HepG2 (cell line): ENCODE measurements at regions not wholly inside any gene's neighbourhood (a gene's known extent, or its start where the extent isn't known, plus 50 kb on each side); places are given as distances from the start of the nearest gene placed in this dataset.

Experiments
- ATAC-seq: fragments of 200-7000 bp; cut with Tn5 transposase; 3 replicates; pipeline ENCODE4 v1.9.1; 2020; ENCODE audit warnings: mild to moderate bottlenecking, moderate library complexity
- BruUV-seq: library from RNA; stranded (reverse); fragments of 400-500 nt; replicated peaks from 2 replicates; lab custom pipeline; 2021; lab: Mats Ljungman, UMichigan
- CTCF ChIA-PET: fragments of 300-600 bp; formaldehyde crosslinking; extraction: SDS; loops from one replicate; lab custom pipeline; 2021; ENCODE audit warnings: low total read pairs, inconsistent platforms, low intra/inter-chr PET ratio; lab: Yijun Ruan, JAX
- POLR2A ChIA-PET: fragments of 350-600 bp; sonication (Branson Sonifier 250); formaldehyde crosslinking; loops from one replicate; lab custom pipeline; 2020; ENCODE audit warnings: antibody characterized with exemption, inconsistent platforms; lab: Yijun Ruan, JAX
- DNase-seq: peaks from one replicate; pipeline ENCODE4 v3.0.0-alpha.2; 2015; ENCODE audit warnings: low spot score
- FAIRE-seq: peaks from 3 replicates; lab custom pipeline; 2011; peaks lifted over from hg19 to GRCh38; lab: Jason Lieb, UNC
- H2AFZ ChIP-seq: one replicate; pipeline ENCODE4 v1.6.1; 2011; ENCODE audit warnings: low read length, inconsistent platforms
- H3K27ac ChIP-seq: fragments of 300-600 bp; 3 replicates; pipeline ENCODE4 v1.8.0; 2011; ENCODE audit warnings: mixed run types, mild to moderate bottlenecking, mixed read lengths, low read length, inconsistent platforms; ENCODE audit not compliant: insufficient read depth; ENCODE audit errors: extremely low read length
- H3K27me3 ChIP-seq, 2 experiments: fragments of 200-600 bp in 1 of 2; 2 replicates in 1 of 2; 3 replicates in 1 of 2; pipeline versions ENCODE4 v1.6.0 to v1.8.0; 2011; ENCODE audit warnings: low read length in 2 of 2, mild to moderate bottlenecking in 2 of 2, moderate library complexity in 2 of 2, inconsistent platforms in 1 of 2; ENCODE audit not compliant: insufficient read depth in 2 of 2, control insufficient read depth in 1 of 2
- H3K36me3 ChIP-seq, 2 experiments: fragments of 200-600 bp in 1 of 2; replicated peaks in 1 of 2; 2 replicates in 1 of 2; 3 replicates in 1 of 2; pipeline versions ENCODE4 v1.5.1 to v1.8.0; 2011; ENCODE audit warnings: low read length in 2 of 2, inconsistent platforms in 1 of 2; ENCODE audit not compliant: insufficient read depth in 2 of 2, control insufficient read depth in 1 of 2
- H3K4me1 ChIP-seq: 2 replicates; pipeline ENCODE4 v1.5.1; 2012; ENCODE audit warnings: low read length, inconsistent platforms; ENCODE audit not compliant: insufficient read depth
- H3K4me2 ChIP-seq: 2 replicates; pipeline ENCODE4 v1.6.0; 2011; ENCODE audit warnings: low read depth, low read length, inconsistent platforms
- H3K4me3 ChIP-seq, 3 experiments: fragments of 200-600 bp in 1 of 3; sonication (generic), shearing (Covaris generic) in 1 of 3; replicated peaks in 1 of 3; 2 replicates each; pipeline ENCODE4 v1.5.1; 2011 to 2016; ENCODE audit warnings: low read length in 3 of 3, inconsistent platforms in 2 of 3, low read depth in 2 of 3, mild to moderate bottlenecking in 2 of 3, control low read depth in 1 of 3, mixed read lengths in 1 of 3; ENCODE audit not compliant: insufficient read depth in 1 of 3
- H3K79me2 ChIP-seq: one replicate; pipeline ENCODE4 v1.6.1; 2011; ENCODE audit warnings: low read length, inconsistent platforms; ENCODE audit not compliant: insufficient read depth
- H3K9ac ChIP-seq: 2 replicates; pipeline ENCODE4 v1.6.0; 2011; ENCODE audit warnings: mild to moderate bottlenecking, low read depth, low read length, inconsistent platforms; ENCODE audit not compliant: insufficient read depth
- H3K9me3 ChIP-seq: 2 replicates; pipeline ENCODE4 v1.5.1; 2012; ENCODE audit warnings: mild to moderate bottlenecking, low read length
- H4K20me1 ChIP-seq: 2 replicates; pipeline ENCODE4 v1.6.0; 2011; ENCODE audit warnings: inconsistent platforms, mild to moderate bottlenecking, low read length, moderate library complexity; ENCODE audit not compliant: insufficient read depth
- DDIT3 ChIP-seq: sonication (generic); formaldehyde crosslinking; IDR thresholded peaks from 2 replicates; pipeline ENCODE4 v1.4.0; 2020; ENCODE audit warnings: mild to moderate bottlenecking, missing genetic modification reagents
- PREB ChIP-seq: sonication (generic); formaldehyde crosslinking; IDR thresholded peaks from 2 replicates; pipeline ENCODE4 v1.4.0; 2020; ENCODE audit warnings: missing genetic modification reagents
- RNF2 ChIP-seq: fragments of 450-650 bp; conservative IDR thresholded peaks from 2 replicates; pipeline ENCODE4 v1.6.1; 2016; ENCODE audit warnings: low read depth
- ZBTB38 ChIP-seq: sonication (generic); formaldehyde crosslinking; IDR thresholded peaks from 2 replicates; pipeline ENCODE4 v1.5.1; 2020; ENCODE audit warnings: mild to moderate bottlenecking, missing genetic modification reagents
- ZNF264 ChIP-seq: sonication (generic); formaldehyde crosslinking; IDR thresholded peaks from 2 replicates; pipeline ENCODE4 v1.4.0; 2020; ENCODE audit warnings: missing genetic modification reagents
- WGBS: methylation state at CpG from one replicate; pipeline ENCODE4 v1.1.6; 2017; ENCODE audit warnings: low lambda C conversion rate; 5-methylcytosine and 5-hydroxymethylcytosine counted together
- in situ Hi-C: cut with HindIII; loops from 2 replicates; pipeline ENCODE4 v1.10.0; 2017; ENCODE audit warnings: low pct_unique_long_range_greater_than_20kb; ENCODE audit not compliant: extremely low pct_ligation_motif_present
- intact Hi-C: fragments of 100-400 bp; cut with micrococcal nuclease; formaldehyde crosslinking; loops from one replicate; pipeline ENCODE4 v1.10.0; 2022; ENCODE audit not compliant: unreplicated experiment

GRCh38 chr21:38987633-38988508 lies 182.1 kb downstream of the ETS2 start:
- Histone ChIP-seq H4K20me1 (no peaks in the 10 kb centered on the region), H3K4me1 (peaks cover 82% of the 10 kb centered on the region), H3K79me2 (no peaks in the 10 kb centered on the region), H3K9me3 (no peaks in the 10 kb centered on the region), H2AFZ (no peak overlapping the region), H3K4me2 (no peak overlapping the region), H3K9ac (no peak overlapping the region), H3K27ac (no peak overlapping the region), H3K36me3 (no peaks in the 10 kb centered on the region), H3K4me3 (no peak overlapping the region), H3K27me3 (no peaks in the 10 kb centered on the region; a peak in 1 of 5 replicates)
- no TSS peak for BruUV-seq
- WGBS, result 74% methylated on average over 12 of the region's 12 CpGs
- in situ Hi-C loops, result no loop called here
- no peak for ATAC-seq
- FAIRE-seq, result no peak
- CTCF ChIA-PET, result no interaction called here
- TF ChIP-seq DDIT3 (no peak), RNF2 (no peak), PREB (CRISPR knock-in tag) (no peak), ZBTB38 (CRISPR knock-in tag) (0 out of 2 replicates have a peak, but pooled peaks have one; percentile 32), ZNF264 (CRISPR knock-in tag) (no peak)
- no peak for DNase-seq
- POLR2A ChIA-PET, result no interaction called here
- intact Hi-C loops, result no loop called here
